Karpas-422 (cell line): ENCODE measurements at regions not wholly inside any gene's neighbourhood (a gene's known extent, or its start where the extent isn't known, plus 50 kb on each side); places are given as distances from the start of the nearest gene placed in this dataset.

ENCODE experiments used
- DNase-seq: peaks from one replicate; pipeline ENCODE4 v3.0.0-alpha.2; 2015
- H2AFZ ChIP-seq: fragments of 200-600 bp; sonication (generic); 2 replicates; pipeline ENCODE4 v1.6.1; 2014; ENCODE audit warnings: antibody characterized with exemption, low read length, mixed read lengths
- H3K27ac ChIP-seq: fragments of 200-600 bp; sonication (generic); 2 replicates; pipeline ENCODE4 v1.5.1; 2014; ENCODE audit warnings: mild to moderate bottlenecking, low read length, moderate library complexity
- H3K27me3 ChIP-seq: fragments of 200-600 bp; sonication (generic); 2 replicates; pipeline ENCODE4 v1.6.1; 2014; ENCODE audit warnings: low read length, mixed read lengths
- H3K36me3 ChIP-seq: fragments of 200-600 bp; sonication (generic); 2 replicates; pipeline ENCODE4 v1.6.1; 2014; ENCODE audit warnings: low read length, mixed read lengths; ENCODE audit not compliant: insufficient read depth
- H3K4me1 ChIP-seq: fragments of 200-600 bp; sonication (generic); 2 replicates; pipeline ENCODE4 v1.6.1; 2014; ENCODE audit warnings: mild to moderate bottlenecking, low read length, mixed read lengths
- H3K4me2 ChIP-seq: fragments of 200-600 bp; sonication (generic); 2 replicates; pipeline ENCODE4 v1.6.1; 2014; ENCODE audit warnings: low read length, low read depth, mild to moderate bottlenecking; ENCODE audit not compliant: poor library complexity, severe bottlenecking
- H3K4me3 ChIP-seq: fragments of 200-600 bp; sonication (generic); 2 replicates; pipeline ENCODE4 v1.5.1; 2014; ENCODE audit warnings: mild to moderate bottlenecking, antibody characterized with exemption, low read length, mixed read lengths
- H3K79me2 ChIP-seq: fragments of 200-600 bp; sonication (generic); 2 replicates; pipeline ENCODE4 v1.6.1; 2014; ENCODE audit warnings: mild to moderate bottlenecking, low read length, mixed read lengths
- H3K9ac ChIP-seq: fragments of 200-600 bp; sonication (generic); 2 replicates; pipeline ENCODE4 v1.6.0; 2014; ENCODE audit warnings: low read length
- H3K9me2 ChIP-seq: fragments of 200-600 bp; sonication (generic), shearing (Covaris generic); replicated peaks from 2 replicates; pipeline ENCODE4 v1.6.0; 2014; ENCODE audit warnings: mild to moderate bottlenecking, low read length, moderate library complexity; ENCODE audit not compliant: insufficient read depth
- H3K9me3 ChIP-seq: fragments of 300-700, 200-600 bp; sonication (generic); 2 replicates; pipeline ENCODE4 v1.6.1; 2014; ENCODE audit warnings: low read length, mixed read lengths
- H4K20me1 ChIP-seq: fragments of 200-600 bp; sonication (generic); 2 replicates; pipeline ENCODE4 v1.6.1; 2014; ENCODE audit warnings: mild to moderate bottlenecking, antibody characterized with exemption, low read length, low read depth; ENCODE audit not compliant: insufficient read depth

GRCh38 chr10:130687566-130687965, 551.4 kb downstream of the GLRX3 start:
- H3K36me3 ChIP-seq: no peaks in the 10 kb centered on the region
- H3K27me3 ChIP-seq: no peaks in the 10 kb centered on the region
- H3K4me3 ChIP-seq: no peak overlapping the region
- H3K9me3 ChIP-seq: no peaks in the 10 kb centered on the region
- H3K79me2 ChIP-seq: no peaks in the 10 kb centered on the region
- no peaks in the 10 kb centered on the region for H3K9me2 ChIP-seq
- no peak overlapping the region for H2AFZ ChIP-seq
- no peak overlapping the region for H3K9ac ChIP-seq
- H3K27ac ChIP-seq: no peak overlapping the region
- H3K4me2 ChIP-seq: no peak overlapping the region
- DNase-seq: no peak
- no peaks in the 10 kb centered on the region for H4K20me1 ChIP-seq
- H3K4me1 ChIP-seq: no peaks in the 10 kb centered on the region

GRCh38 chr10:130689743-130690626, 553.8 kb downstream of the GLRX3 start:
- H4K20me1 ChIP-seq: no peaks in the 10 kb centered on the region
- no peak overlapping the region for H3K4me2 ChIP-seq

GRCh38 chr10:130691776-130692175, 555.6 kb downstream of the GLRX3 start:
- DNase-seq: no peak
- no peak overlapping the region for H3K4me3 ChIP-seq
- no peak overlapping the region for H3K4me2 ChIP-seq
- H3K27ac ChIP-seq: no peak overlapping the region
- H3K36me3 ChIP-seq: no peaks in the 10 kb centered on the region
- H4K20me1 ChIP-seq: no peaks in the 10 kb centered on the region
- no peaks in the 10 kb centered on the region for H3K4me1 ChIP-seq
- H3K79me2 ChIP-seq: no peaks in the 10 kb centered on the region
- no peaks in the 10 kb centered on the region for H3K9me2 ChIP-seq
- no peak overlapping the region for H3K9ac ChIP-seq
- H2AFZ ChIP-seq: no peak overlapping the region
- no peaks in the 10 kb centered on the region for H3K9me3 ChIP-seq
- H3K27me3 ChIP-seq: no peaks in the 10 kb centered on the region

More at GRCh38 chr10:130689743-130690626, 553.8 kb downstream of the GLRX3 start:
- no peaks in the 10 kb centered on the region for H3K79me2 ChIP-seq
- H2AFZ ChIP-seq: no peak overlapping the region
- no peaks in the 10 kb centered on the region for H3K9me2 ChIP-seq
- no peaks in the 10 kb centered on the region for H3K27me3 ChIP-seq
- H3K4me3 ChIP-seq: no peak overlapping the region
- H3K9ac ChIP-seq: no peak overlapping the region
- H3K9me3 ChIP-seq: no peaks in the 10 kb centered on the region
- no peaks in the 10 kb centered on the region for H3K4me1 ChIP-seq
- no peaks in the 10 kb centered on the region for H3K36me3 ChIP-seq
- no peak overlapping the region for H3K27ac ChIP-seq
- DNase-seq: no peak

GRCh38 chr10:130696870-130697269, 560.7 kb downstream of the GLRX3 start:
- no peaks in the 10 kb centered on the region for H3K27me3 ChIP-seq
- no peak overlapping the region for H3K4me3 ChIP-seq
- no peaks in the 10 kb centered on the region for H3K36me3 ChIP-seq
- DNase-seq: no peak
- H3K27ac ChIP-seq: no peak overlapping the region
- no peaks in the 10 kb centered on the region for H3K9me3 ChIP-seq
- no peaks in the 10 kb centered on the region for H3K79me2 ChIP-seq
- H3K4me2 ChIP-seq: no peak overlapping the region
- no peaks in the 10 kb centered on the region for H4K20me1 ChIP-seq
- H3K4me1 ChIP-seq: no peaks in the 10 kb centered on the region
- H3K9me2 ChIP-seq: no peaks in the 10 kb centered on the region
- no peak overlapping the region for H3K9ac ChIP-seq
- no peak overlapping the region for H2AFZ ChIP-seq

- peak; percentile 45 for DNase-seq
- no peak overlapping the region for H3K9ac ChIP-seq
- H3K79me2 ChIP-seq: no peaks in the 10 kb centered on the region
- H2AFZ ChIP-seq: no peak overlapping the region
- H3K27me3 ChIP-seq: no peaks in the 10 kb centered on the region
- H3K27ac ChIP-seq: no peak overlapping the region
- no peaks in the 10 kb centered on the region for H3K4me1 ChIP-seq
- H3K9me2 ChIP-seq: no peaks in the 10 kb centered on the region
- H3K4me2 ChIP-seq: no peak overlapping the region
- no peaks in the 10 kb centered on the region for H3K36me3 ChIP-seq
- no peaks in the 10 kb centered on the region for H4K20me1 ChIP-seq
- no peaks in the 10 kb centered on the region for H3K9me3 ChIP-seq
- no peak overlapping the region for H3K4me3 ChIP-seq
These were observed 571.3 kb downstream of the GLRX3 start for GRCh38 chr10:130707389-130707979.

- Histone ChIP-seq H3K36me3 (no peaks in the 10 kb centered on the region), H3K9ac (no peak overlapping the region), H2AFZ (no peak overlapping the region), H3K4me3 (no peak overlapping the region), H3K27ac (no peak overlapping the region), H4K20me1 (no peaks in the 10 kb centered on the region), H3K9me2 (no peaks in the 10 kb centered on the region), H3K27me3 (no peaks in the 10 kb centered on the region), H3K9me3 (no peaks in the 10 kb centered on the region), H3K4me2 (no peak overlapping the region), H3K4me1 (no peaks in the 10 kb centered on the region), H3K79me2 (no peaks in the 10 kb centered on the region)
- DNase-seq: no peak
These were observed 572.4 kb downstream of the GLRX3 start for GRCh38 chr10:130708465-130709070.

GRCh38 chr10:130709415-130709814, 573.2 kb downstream of the GLRX3 start:
- DNase-seq: no peak
- H3K27me3 ChIP-seq: no peaks in the 10 kb centered on the region
- H3K9ac ChIP-seq: no peak overlapping the region
- no peaks in the 10 kb centered on the region for H3K4me1 ChIP-seq
- no peak overlapping the region for H3K4me3 ChIP-seq
- H3K4me2 ChIP-seq: no peak overlapping the region
- H3K36me3 ChIP-seq: no peaks in the 10 kb centered on the region
- no peak overlapping the region for H3K27ac ChIP-seq
- no peak overlapping the region for H2AFZ ChIP-seq
- no peaks in the 10 kb centered on the region for H3K79me2 ChIP-seq
- H3K9me3 ChIP-seq: no peaks in the 10 kb centered on the region
- H4K20me1 ChIP-seq: no peaks in the 10 kb centered on the region
- H3K9me2 ChIP-seq: no peaks in the 10 kb centered on the region

GRCh38 chr10:130711072-130711471, 574.9 kb downstream of the GLRX3 start:
- Histone ChIP-seq H2AFZ (no peak overlapping the region), H3K9me3 (no peaks in the 10 kb centered on the region), H3K27ac (no peak overlapping the region), H3K4me3 (no peak overlapping the region), H3K27me3 (no peaks in the 10 kb centered on the region), H3K36me3 (no peaks in the 10 kb centered on the region), H3K9me2 (no peaks in the 10 kb centered on the region), H3K4me2 (no peak overlapping the region), H3K79me2 (no peaks in the 10 kb centered on the region), H3K9ac (no peak overlapping the region), H4K20me1 (no peaks in the 10 kb centered on the region), H3K4me1 (no peaks in the 10 kb centered on the region)
- DNase-seq: no peak
